ENCODE measurements at regions not wholly inside any gene's neighbourhood (a gene's known extent, or its start where the extent isn't known, plus 50 kb on each side); places are given as distances from the start of the nearest gene placed in this dataset.
"Not testable (repeated sequence)": the region's sequence is repeated elsewhere in the genome, so short reads cannot be mapped to it uniquely, and the experiment has no call there.

DNA sequence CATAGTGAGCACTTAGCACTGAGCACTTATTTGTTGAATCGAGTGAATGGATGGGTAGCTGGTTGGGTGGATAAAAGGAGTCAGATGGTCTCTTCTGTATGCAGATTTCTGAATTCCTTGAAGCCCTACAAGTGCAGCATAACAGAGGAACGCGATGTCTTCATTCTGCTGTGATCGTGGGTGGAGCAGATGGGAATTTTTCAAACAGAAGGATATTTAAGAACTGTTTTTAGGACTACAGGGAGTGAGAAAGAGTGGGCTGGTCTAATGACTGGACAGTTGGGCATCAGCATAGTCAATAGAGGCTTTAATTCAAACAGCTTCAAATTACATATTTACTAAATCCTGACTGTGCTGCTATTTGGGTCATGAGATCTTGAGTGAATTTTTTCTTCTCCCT, 253.2 kb downstream of the CEMIP2 start:
- BruUV-seq (replicated peaks), result no TSS peak
- intact Hi-C loops (cut with micrococcal nuclease), result no loop called here

DNA sequence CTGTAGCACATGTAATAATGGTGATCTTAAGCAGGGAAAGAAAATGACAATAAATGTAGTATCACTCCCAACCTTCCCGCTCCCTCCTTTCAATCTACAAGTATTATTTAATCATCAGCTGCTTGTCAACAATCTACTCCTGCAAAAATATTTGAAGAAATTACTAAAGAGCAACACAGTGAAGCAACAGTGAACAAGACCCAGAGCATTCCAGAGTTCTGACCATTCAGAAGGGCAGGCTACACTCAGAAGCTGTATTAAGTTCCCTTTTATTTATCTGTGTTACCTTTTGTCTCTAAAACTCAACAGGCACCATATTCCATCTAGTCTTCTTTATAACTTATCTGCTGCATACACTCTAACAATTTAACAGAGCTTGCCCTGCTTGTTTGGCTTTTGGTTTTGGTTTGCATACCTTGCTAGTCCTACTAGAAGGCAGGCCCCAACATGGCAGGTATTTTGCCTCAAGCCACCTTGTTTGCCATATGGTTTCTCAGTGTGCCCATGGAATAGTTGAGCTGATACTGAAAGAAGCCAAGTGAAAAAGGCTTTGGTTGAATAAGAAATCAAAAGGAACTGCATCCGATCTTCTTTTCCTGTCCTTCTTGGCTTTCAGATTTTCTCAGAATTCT, 253.9 kb downstream of the CEMIP2 start:
- Histone ChIP-seq H2AFZ (ENCODE audit: low read length) (no peak overlapping the region), H3K27me3 (ENCODE audit: low read length) (peaks cover 26% of the 10 kb centered on the region), H4K20me1 (ENCODE audit: low read length) (no peaks in the 10 kb centered on the region), H3K4me3 (ENCODE audit: low read length) (no peak overlapping the region), H3K36me3 (ENCODE audit: low read depth, low read length) (no peaks in the 10 kb centered on the region), H3K9ac (ENCODE audit: low read length) (no peak overlapping the region), H3K79me2 (ENCODE audit: low read length) (no peaks in the 10 kb centered on the region), H3K4me1 (ENCODE audit: insufficient read depth, low read length) (peaks cover 2% of the 10 kb centered on the region; the same call in 1 of the 2 replicates), H3K9me3 (ENCODE audit: low read length) (no peaks in the 10 kb centered on the region), H3K27ac (ENCODE audit: low read length) (no peak overlapping the region), H3K9me2 (replicated peaks; ENCODE audit: low read length) (no peaks in the 10 kb centered on the region), H3K4me2 (ENCODE audit: low read length) (no peak overlapping the region), H3F3A (ENCODE audit: low read length, unreplicated experiment) (no peaks in the 10 kb centered on the region)
- CTCF ChIA-PET, result no interaction called here
- TF ChIP-seq EZH2phosphoT487 (IDR thresholded peaks at IDR 0.05; ENCODE audit: borderline replicate concordance, low read length) (no peak), EZH2 (IDR thresholded peaks at IDR 0.05; ENCODE audit: low read length, unreplicated experiment) (no peak)
- TF ChIP-seq, protein P1, sequence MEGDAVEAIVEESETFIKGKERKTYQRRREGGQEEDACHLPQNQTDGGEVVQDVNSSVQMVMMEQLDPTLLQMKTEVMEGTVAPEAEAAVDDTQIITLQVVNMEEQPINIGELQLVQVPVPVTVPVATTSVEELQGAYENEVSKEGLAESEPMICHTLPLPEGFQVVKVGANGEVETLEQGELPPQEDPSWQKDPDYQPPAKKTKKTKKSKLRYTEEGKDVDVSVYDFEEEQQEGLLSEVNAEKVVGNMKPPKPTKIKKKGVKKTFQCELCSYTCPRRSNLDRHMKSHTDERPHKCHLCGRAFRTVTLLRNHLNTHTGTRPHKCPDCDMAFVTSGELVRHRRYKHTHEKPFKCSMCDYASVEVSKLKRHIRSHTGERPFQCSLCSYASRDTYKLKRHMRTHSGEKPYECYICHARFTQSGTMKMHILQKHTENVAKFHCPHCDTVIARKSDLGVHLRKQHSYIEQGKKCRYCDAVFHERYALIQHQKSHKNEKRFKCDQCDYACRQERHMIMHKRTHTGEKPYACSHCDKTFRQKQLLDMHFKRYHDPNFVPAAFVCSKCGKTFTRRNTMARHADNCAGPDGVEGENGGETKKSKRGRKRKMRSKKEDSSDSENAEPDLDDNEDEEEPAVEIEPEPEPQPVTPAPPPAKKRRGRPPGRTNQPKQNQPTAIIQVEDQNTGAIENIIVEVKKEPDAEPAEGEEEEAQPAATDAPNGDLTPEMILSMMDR (conservative IDR thresholded peaks at IDR 0.05; ENCODE audit: low read depth, low read length), result no peak
- no peak for DNase-seq
- no peak for ATAC-seq
- no TSS peak for BruUV-seq (replicated peaks)
- intact Hi-C loops (cut with micrococcal nuclease), result no loop called here
- POLR2A ChIA-PET (ENCODE audit: unreplicated experiment), result no interaction called here

More for the DNA sequence above, 253.2 kb downstream of the CEMIP2 start:
- no peak overlapping the region for H3K9ac ChIP-seq (ENCODE audit: low read length)
- H3K79me2 ChIP-seq (ENCODE audit: low read length), result no peaks in the 10 kb centered on the region
- no peak overlapping the region for H3K4me3 ChIP-seq (ENCODE audit: low read length)
- peaks cover 33% of the 10 kb centered on the region for H3K27me3 ChIP-seq (ENCODE audit: low read length)
- no peak overlapping the region for H2AFZ ChIP-seq (ENCODE audit: low read length)
- ATAC-seq (no peak), DNase-seq (no peak)
- H3K27ac ChIP-seq (ENCODE audit: low read length), result no peak overlapping the region
- H3F3A ChIP-seq (ENCODE audit: low read length, unreplicated experiment), result no peaks in the 10 kb centered on the region
- ChIA-PET CTCF (no interaction called here), POLR2A (ENCODE audit: unreplicated experiment) (no interaction called here)
- no peaks in the 10 kb centered on the region for H3K36me3 ChIP-seq (ENCODE audit: low read depth, low read length)
- no peaks in the 10 kb centered on the region for H4K20me1 ChIP-seq (ENCODE audit: low read length)
- no peak overlapping the region for H3K4me2 ChIP-seq (ENCODE audit: low read length)
- H3K9me2 ChIP-seq (replicated peaks; ENCODE audit: low read length), result no peaks in the 10 kb centered on the region
- TF ChIP-seq EZH2phosphoT487 (IDR thresholded peaks at IDR 0.05; ENCODE audit: borderline replicate concordance, low read length) (no peak), EZH2 (IDR thresholded peaks at IDR 0.05; ENCODE audit: low read length, unreplicated experiment) (no peak)
- TF ChIP-seq, protein P1 (conservative IDR thresholded peaks at IDR 0.05; ENCODE audit: low read depth, low read length), result no peak
- H3K9me3 ChIP-seq (ENCODE audit: low read length), result no peaks in the 10 kb centered on the region
- no peaks in the 10 kb centered on the region for H3K4me1 ChIP-seq (ENCODE audit: insufficient read depth, low read length)

DNA sequence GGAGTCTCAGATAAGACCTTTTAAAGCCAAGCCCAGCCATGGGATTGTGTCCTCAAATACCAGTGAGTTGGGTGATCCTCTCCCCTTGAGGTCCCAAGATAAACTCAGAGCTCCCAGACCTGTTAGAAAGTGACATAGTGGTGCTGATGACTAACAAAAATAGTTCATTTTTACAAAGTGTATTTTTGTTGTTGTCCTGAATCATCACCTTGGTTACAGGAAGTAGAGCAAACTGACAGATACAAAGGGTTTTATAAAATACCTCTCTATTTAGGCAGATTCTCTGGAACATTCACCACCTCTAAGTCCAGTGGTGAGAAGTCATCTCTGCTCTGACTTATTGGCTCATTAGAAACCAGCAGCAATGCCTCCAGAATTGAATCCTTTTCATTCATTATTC, 259.3 kb downstream of the CEMIP2 start:
- H3K4me1 ChIP-seq (ENCODE audit: insufficient read depth, low read length), result peaks cover 6% of the 10 kb centered on the region; the same call in 1 of the 2 replicates
- no peaks in the 10 kb centered on the region for H3K9me2 ChIP-seq (replicated peaks; ENCODE audit: low read length)
- no peaks in the 10 kb centered on the region for H3K9me3 ChIP-seq (ENCODE audit: low read length)
- peak overlapping the region; percentile 34; the same call in 1 of the 2 replicates for H3K4me2 ChIP-seq (ENCODE audit: low read length)
- no peak overlapping the region for H3K9ac ChIP-seq (ENCODE audit: low read length)
- H3K27ac ChIP-seq (ENCODE audit: low read length), result peak overlapping the region; percentile 47
- DNase-seq (peak; percentile 50), ATAC-seq (no peak)
- no peak for TF ChIP-seq EZH2 (IDR thresholded peaks at IDR 0.05; ENCODE audit: low read length, unreplicated experiment)
- TF ChIP-seq, protein P1 (conservative IDR thresholded peaks at IDR 0.05; ENCODE audit: low read depth, low read length), result no peak
- no peak for TF ChIP-seq EZH2phosphoT487 (IDR thresholded peaks at IDR 0.05; ENCODE audit: borderline replicate concordance, low read length)
- H3K4me3 ChIP-seq (ENCODE audit: low read length), result no peak overlapping the region
- no peaks in the 10 kb centered on the region for H3K79me2 ChIP-seq (ENCODE audit: low read length)
- ChIA-PET POLR2A (ENCODE audit: unreplicated experiment) (no interaction called here), CTCF (no interaction called here)
- no TSS peak for BruUV-seq (replicated peaks)
- no peaks in the 10 kb centered on the region for H3F3A ChIP-seq (ENCODE audit: low read length, unreplicated experiment)
- H2AFZ ChIP-seq (ENCODE audit: low read length), result no peak overlapping the region
- intact Hi-C loops (cut with micrococcal nuclease), result no loop called here
- no peaks in the 10 kb centered on the region for H3K36me3 ChIP-seq (ENCODE audit: low read depth, low read length)
- H3K27me3 ChIP-seq (ENCODE audit: low read length), result no peaks in the 10 kb centered on the region
- H4K20me1 ChIP-seq (ENCODE audit: low read length), result no peaks in the 10 kb centered on the region

DNA sequence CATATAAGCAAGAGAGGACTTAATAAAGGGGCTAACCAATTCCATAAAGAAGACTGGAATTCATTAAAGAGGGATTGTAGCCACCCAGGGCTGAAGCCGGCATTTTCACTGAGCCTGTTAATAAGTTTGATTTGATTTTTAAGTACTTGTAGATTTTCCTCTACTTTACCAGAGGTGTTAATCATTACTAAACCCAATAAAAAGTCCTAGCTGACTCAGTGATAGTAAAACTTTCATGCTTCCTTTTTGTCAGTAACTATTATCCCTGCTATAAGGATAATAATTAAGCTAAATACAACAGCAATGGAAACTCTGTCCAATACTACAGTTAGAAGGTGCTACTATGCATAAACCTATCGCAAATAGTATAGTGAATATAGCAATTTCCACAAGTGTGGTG, 260.2 kb downstream of the CEMIP2 start:
- ATAC-seq; H3K9me2 ChIP-seq (replicated peaks; ENCODE audit: low read length); intact Hi-C loops (cut with micrococcal nuclease); H3F3A ChIP-seq (ENCODE audit: low read length, unreplicated experiment); H3K27ac ChIP-seq (ENCODE audit: low read length); H3K4me2 ChIP-seq (ENCODE audit: low read length); H3K4me3 ChIP-seq (ENCODE audit: low read length); BruUV-seq (replicated peaks); H3K9me3 ChIP-seq (ENCODE audit: low read length); DNase-seq; CTCF ChIA-PET; H4K20me1 ChIP-seq (ENCODE audit: low read length); H2AFZ ChIP-seq (ENCODE audit: low read length); POLR2A ChIA-PET (ENCODE audit: unreplicated experiment); H3K79me2 ChIP-seq (ENCODE audit: low read length); H3K36me3 ChIP-seq (ENCODE audit: low read depth, low read length); H3K9ac ChIP-seq (ENCODE audit: low read length); H3K27me3 ChIP-seq (ENCODE audit: low read length); H3K4me1 ChIP-seq (ENCODE audit: insufficient read depth, low read length): not testable (repeated sequence)

All from PC-3 (cell line).